Omental fat pad (tissue), 3 donors: ENCODE measurements at regions not wholly inside any gene's neighbourhood (a gene's known extent, or its start where the extent isn't known, plus 50 kb on each side); places are given as distances from the start of the nearest gene placed in this dataset.

Experiments
- ATAC-seq: fragments of 150-250 bp; one replicate; pipeline ENCODE4 v1.9.1; 2016; ENCODE audit warnings: mild to moderate bottlenecking, moderate library complexity; ENCODE audit not compliant: low FRiP score
- DNase-seq: peaks from one replicate; pipeline ENCODE4 v3.0.0-alpha.2; 2019; ENCODE audit warnings: low spot score
- TF ChIP-seq, protein P1 (sequence below), 3 donors: fragments of 450-650 bp; IDR thresholded peaks; one replicate each; pipeline ENCODE4 v1.5.1; 2016 to 2017; ENCODE audit warnings: antibody characterized with exemption in 3 of 3, mild to moderate bottlenecking in 3 of 3, moderate library complexity in 2 of 3

DNA sequence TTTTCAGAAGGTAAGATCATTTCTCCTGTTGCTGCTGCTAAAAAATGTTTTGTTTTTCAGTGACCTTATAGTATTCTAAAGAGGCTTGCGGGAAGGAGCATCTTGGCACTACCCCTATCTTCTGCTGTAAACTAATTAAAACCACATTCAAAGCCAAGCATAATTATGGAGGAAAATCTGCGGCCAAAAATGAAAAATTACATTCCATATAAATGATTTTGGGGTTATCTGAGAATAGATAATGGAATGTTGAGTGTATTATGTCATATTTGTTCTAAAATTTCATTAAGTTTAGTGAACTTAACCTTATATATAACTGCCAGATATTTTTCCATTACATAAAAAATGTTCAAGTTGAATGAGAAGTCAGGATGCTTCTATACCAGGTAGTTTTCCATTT lies 170.4 kb upstream of the TMC3 start:
- ATAC-seq (no peak), DNase-seq (no peak)
- TF ChIP-seq, protein P1, sequence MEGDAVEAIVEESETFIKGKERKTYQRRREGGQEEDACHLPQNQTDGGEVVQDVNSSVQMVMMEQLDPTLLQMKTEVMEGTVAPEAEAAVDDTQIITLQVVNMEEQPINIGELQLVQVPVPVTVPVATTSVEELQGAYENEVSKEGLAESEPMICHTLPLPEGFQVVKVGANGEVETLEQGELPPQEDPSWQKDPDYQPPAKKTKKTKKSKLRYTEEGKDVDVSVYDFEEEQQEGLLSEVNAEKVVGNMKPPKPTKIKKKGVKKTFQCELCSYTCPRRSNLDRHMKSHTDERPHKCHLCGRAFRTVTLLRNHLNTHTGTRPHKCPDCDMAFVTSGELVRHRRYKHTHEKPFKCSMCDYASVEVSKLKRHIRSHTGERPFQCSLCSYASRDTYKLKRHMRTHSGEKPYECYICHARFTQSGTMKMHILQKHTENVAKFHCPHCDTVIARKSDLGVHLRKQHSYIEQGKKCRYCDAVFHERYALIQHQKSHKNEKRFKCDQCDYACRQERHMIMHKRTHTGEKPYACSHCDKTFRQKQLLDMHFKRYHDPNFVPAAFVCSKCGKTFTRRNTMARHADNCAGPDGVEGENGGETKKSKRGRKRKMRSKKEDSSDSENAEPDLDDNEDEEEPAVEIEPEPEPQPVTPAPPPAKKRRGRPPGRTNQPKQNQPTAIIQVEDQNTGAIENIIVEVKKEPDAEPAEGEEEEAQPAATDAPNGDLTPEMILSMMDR (IDR thresholded peaks at IDR 0.05) = no peak

DNA sequence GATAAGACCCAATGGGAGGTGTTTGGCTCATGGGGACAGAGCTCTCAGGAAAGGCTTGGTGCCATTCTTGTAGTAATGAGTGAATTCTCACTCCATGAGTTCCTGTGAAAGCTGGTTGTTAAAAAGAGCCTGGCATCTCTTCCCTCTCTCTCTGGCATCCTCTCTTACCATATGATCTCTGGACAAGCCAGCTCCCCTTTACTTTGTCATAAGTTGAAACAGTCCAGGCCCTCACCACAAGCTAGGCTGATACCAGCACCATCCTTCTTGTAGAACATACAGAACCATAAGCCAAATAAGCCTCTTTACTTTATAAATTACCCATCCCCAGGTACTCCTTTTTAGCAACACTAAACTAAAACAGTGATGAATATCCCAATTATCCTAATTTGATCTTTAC lies 166.9 kb upstream of the TMC3 start:
- TF ChIP-seq, protein P1 (IDR thresholded peaks at IDR 0.05) = no peak
- no peak for ATAC-seq
- DNase-seq = no peak

DNA sequence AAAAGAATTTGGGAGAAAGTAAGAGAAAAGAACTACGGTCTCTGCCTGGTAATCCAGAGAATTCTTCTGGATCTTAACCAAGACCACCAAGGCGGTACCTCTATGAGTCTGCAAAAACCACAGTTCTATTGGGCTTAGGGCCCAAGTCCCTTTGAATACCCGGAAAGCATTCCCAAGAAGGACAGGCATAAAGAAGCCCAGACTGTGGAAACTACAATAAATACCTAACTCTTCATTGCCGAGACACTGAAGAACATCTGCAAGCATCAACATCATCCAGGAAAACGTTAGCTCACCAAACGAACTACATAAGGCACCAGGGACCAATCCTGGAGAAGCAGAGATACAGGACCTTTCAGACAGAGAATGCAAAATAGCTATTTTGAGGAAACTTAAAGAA lies 162.3 kb upstream of the TMC3 start:
- no peak for DNase-seq
- ATAC-seq = no peak
- TF ChIP-seq, protein P1 (IDR thresholded peaks at IDR 0.05) = no peak

DNA sequence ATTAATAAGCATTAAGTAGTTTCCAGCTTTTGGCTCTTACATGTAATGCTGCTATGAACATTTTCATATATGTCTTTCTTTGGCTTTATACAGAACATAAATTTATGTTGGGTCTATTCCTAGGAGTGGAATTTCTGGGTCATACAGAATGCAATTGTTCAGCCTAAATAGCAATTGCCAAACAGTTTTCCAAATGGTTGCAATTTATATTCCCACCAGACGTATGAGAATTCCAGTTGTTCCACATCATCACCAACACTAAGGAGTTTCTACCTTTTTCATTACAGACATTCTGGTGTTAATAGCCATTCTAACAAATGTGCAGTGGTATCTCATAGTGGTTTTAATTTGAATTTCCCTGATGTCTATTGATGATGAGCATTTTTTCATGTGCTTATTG lies 160.1 kb upstream of the TMC3 start:
- DNase-seq (no peak), ATAC-seq (no peak)
- TF ChIP-seq, protein P1 (IDR thresholded peaks at IDR 0.05) = no peak

DNA sequence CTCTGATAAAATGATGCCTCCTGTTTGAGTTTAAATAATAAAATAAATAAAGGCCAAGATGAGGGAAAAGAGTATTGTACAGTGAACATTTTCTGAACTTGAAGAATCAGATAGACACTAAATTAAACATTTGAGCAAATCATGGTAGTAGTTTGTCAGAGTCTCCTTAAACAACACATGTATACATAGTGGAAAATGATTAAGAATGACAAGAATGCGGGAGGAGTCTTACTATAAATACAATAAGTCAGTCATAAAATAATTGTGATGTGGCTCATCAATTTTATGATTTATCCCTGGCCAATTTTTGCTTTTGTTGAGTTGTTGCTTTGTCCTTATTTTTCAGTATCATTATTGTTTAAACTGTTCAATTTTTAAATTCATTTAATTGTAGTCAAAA lies 158.0 kb upstream of the TMC3 start:
- ATAC-seq (no peak), DNase-seq (no peak)
- TF ChIP-seq, protein P1 (IDR thresholded peaks at IDR 0.05) = no peak

DNA sequence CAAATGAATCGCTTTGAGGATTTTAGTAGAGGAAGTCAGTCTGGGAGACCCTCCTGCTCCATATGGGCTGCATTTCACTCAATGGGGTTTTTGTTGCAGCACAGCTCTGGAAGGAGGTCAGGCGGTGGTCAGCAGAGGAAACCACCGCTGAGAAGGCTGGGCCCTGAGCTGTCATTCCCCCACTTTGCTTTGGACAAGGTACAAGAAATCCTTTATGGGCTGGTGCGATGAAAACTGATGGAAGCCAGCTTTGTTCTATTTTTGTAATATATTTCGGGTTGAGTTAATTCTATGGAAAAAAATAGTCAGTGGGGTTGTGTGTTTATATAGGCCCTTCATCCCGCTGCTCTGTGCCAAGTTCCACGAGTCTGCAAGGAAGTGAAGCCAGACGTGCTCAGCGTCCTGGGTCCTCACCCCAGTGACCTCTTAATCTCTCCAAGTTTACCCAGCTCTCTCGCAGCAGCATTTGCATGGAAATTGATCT lies 157.1 kb upstream of the TMC3 start:
- DNase-seq = no peak
- no peak for ATAC-seq
- TF ChIP-seq, protein P1 (IDR thresholded peaks at IDR 0.05) = no peak

DNA sequence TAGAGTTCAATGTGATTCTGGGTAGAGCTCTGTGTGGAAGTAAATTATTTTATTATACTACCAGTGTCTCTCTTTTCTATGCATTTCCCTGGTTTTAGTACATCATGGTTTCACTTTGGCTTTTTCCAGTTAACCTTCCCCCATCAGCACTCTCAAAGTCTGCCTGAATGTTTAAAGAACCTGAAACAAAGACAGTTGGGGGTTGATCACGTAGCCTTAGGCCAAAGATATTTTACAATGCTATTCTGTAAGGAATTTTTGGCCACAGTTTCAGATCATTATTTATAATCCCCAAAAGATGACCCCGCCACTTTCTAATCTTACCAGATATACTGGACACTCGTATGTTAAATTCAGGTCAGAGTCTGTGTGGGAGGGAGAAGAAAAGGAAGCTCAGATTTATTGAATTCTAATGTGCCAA lies 156.3 kb upstream of the TMC3 start:
- DNase-seq (no peak), ATAC-seq (no peak)
- TF ChIP-seq, protein P1 (IDR thresholded peaks at IDR 0.05) = no peak
